Stimulated activated naive CD4-positive, alpha-beta T cell treated with Interleukin-2 at 50 U/mL for 16 hours (primary cell): ENCODE measurements at regions not wholly inside any gene's neighbourhood (a gene's known extent, or its start where the extent isn't known, plus 50 kb on each side); places are given as distances from the start of the nearest gene placed in this dataset.
"Not testable (repeated sequence)": the region's sequence is repeated elsewhere in the genome, so short reads cannot be mapped to it uniquely, and the experiment has no call there.

Source experiments
- DNase-seq: peaks from one replicate; lab custom pipeline; 2025; lab: John Stamatoyannopoulos, UW

- DNase-seq = no peak
Measured at GRCh38 chr15:26125664-26126063, 262.5 kb upstream of the ATP10A start.

DNA sequence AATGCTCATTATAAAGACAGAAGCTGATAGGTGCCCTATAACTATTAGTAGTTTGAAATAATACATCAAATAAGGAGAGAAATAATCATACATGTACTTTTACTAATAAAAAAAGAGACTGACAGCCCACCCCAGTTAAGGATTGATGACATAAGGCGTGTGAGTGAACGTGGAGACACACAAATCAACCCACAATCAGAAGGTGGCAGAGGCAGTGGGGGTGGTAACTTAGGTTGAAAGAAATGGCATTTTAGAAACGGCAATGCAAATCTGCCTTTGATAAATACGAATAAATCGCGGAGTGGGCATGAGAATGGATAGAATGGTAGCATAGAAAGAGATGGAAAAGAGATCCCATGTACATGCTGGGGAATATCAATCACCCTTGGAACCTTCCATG lies 256.2 kb upstream of the ATP10A start:
- no peak for DNase-seq

- no peak for DNase-seq
Measured at GRCh38 chr15:26115229-26115943, 252.3 kb upstream of the ATP10A start.

DNA sequence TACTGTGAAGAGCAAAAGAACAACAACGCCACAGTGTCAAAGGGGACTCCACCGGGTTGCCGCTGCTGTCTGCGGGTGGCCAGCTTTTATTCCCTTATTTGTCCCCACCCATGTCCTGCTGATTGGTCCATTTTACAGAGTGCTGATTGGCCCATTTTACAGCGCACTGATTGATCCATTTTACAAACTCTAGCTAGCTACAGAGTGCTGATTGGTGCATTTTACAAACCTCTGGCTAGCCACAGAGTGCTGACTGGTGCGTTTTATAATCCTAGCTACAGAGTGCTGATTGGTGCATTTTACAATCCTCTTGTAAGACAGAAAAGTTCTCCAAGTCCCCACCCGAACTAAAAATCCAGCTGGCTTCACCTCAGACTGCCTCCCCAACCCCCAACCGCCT lies 251.0 kb upstream of the ATP10A start:
- not testable (repeated sequence) for DNase-seq

GRCh38 chr15:26113296-26113695 lies 250.2 kb upstream of the ATP10A start:
- DNase-seq = no peak

- DNase-seq = no peak
Measured at GRCh38 chr15:26109203-26109602, 246.1 kb upstream of the ATP10A start.

DNA sequence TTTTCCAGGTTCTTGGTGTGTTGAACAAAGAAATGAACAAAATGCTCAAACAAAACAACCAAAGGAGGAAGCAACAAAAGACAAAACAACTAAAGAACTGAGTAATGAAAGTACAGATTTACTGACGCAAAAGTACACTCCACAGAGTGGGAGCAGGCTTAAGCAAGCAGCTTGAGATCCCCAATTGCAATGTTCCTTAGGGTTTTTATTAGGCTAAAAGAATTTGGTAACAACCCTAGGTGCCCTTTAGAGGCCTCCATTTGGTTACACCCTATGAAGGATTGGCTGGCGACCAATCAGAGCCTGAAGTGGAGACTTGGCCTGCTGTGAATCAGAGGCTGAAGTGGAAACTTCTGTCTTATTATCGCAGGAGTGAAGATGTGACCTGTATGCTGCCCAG lies 243.4 kb upstream of the ATP10A start:
- no peak for DNase-seq

GRCh38 chr15:26103002-26103404 lies 239.9 kb upstream of the ATP10A start:
- no peak for DNase-seq

GRCh38 chr15:26102365-26102764 lies 239.2 kb upstream of the ATP10A start:
- no peak for DNase-seq

DNA sequence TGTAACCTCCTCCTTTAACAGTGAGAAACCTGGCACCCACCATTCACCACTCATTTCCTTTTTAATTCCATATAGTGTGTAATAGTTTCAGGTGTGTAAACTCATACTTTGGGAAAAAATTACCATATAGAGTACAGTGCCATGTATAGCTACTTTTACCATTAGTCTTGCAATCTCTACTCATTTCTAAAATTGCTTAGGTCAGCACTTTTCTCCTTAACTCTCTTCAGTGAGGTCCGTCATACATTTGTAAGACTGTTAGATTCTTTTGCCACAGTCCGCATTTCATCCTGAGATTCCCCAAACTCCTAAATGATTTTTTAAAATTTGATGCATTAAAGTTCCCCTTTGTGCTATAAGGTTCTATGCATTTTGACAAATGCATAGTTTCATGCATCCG lies 238.3 kb upstream of the ATP10A start:
- DNase-seq = no peak

GRCh38 chr15:26098801-26099200 lies 235.7 kb upstream of the ATP10A start:
- no peak for DNase-seq

GRCh38 chr15:26097216-26097615 lies 234.1 kb upstream of the ATP10A start:
- DNase-seq = no peak

DNA sequence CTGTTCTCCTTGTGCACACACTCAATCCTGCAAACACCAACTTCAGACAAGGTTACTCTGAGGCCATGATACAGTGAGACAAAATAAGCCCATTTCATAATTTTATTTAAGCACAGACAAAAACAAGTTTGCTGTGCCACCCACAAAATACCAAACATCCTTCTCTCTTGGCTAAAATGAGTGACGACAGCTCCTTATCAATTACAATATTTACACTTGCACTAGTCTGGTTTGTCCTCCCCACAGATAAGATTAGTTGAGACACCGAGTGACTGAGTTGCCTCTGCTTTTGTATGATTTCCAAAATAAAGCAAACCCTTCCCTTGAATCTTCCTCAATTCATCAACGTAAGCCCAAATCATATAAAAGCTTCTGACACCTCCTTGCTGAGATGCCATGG lies 233.5 kb upstream of the ATP10A start:
- DNase-seq = no peak

- DNase-seq = no peak
Measured at GRCh38 chr15:26095710-26096330, 232.7 kb upstream of the ATP10A start.

DNA sequence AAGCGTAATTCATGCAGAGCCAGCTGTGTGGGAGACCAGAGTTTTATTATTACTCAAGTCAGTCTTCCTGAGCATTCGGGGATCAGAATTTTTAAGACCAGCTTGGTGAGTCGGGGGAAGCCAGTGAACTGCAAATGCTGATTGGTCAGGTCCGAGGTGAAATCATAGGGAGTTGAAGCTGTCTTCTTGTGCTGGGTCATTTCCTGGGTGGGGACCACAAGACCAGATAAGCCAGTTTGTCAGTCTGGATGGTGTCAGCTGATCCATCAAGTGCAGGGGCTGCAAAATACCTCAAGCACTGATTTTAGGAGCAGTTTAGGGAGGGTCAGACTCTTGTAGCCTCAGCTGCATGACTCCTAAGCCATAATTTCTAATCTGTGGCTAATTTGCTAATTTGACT lies 228.1 kb upstream of the ATP10A start:
- DNase-seq = no peak

- DNase-seq = no peak
Measured at GRCh38 chr15:26087881-26088280, 224.8 kb upstream of the ATP10A start.

GRCh38 chr15:26087395-26087794 lies 224.3 kb upstream of the ATP10A start:
- DNase-seq = no peak

DNA sequence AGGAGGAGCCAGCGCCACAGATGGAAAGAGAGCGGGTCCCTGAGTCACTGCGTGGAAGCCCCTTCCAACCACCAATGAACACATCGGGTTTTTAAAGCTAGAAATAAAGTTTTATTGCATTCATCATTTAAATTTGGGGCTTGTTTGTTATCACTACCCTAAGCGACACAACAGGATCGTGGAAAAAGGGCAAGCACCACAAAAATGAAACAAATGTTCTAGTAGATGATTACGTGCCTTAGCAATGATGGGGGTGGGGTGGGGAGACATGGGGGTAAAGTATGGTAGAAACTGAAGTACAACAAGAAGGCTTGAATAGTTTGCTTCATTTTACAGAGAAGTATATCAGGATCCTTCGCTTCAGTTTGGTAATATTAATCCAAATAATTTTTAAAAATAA lies 221.6 kb upstream of the ATP10A start:
- no peak for DNase-seq

GRCh38 chr15:26083896-26084295 lies 220.8 kb upstream of the ATP10A start:
- DNase-seq = no peak

DNA sequence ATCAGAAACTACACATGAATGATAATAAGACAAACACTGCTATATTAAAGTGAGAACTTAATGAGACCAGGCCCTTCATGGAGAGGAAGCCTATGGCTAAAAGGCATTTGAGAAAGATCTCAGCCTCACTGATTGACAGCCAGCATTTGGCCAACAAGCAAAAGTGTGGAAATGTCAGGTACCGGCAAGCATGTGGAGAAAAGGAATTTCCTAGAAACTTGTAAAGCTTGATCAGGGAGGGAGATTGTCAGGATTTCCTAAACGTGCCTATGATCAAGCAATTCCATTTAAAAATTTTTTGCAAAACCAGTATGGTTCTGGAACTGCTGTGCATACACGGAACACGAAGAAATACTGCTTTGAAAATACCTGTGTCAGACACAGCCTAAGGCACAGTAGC lies 220.3 kb upstream of the ATP10A start:
- DNase-seq = no peak

DNA sequence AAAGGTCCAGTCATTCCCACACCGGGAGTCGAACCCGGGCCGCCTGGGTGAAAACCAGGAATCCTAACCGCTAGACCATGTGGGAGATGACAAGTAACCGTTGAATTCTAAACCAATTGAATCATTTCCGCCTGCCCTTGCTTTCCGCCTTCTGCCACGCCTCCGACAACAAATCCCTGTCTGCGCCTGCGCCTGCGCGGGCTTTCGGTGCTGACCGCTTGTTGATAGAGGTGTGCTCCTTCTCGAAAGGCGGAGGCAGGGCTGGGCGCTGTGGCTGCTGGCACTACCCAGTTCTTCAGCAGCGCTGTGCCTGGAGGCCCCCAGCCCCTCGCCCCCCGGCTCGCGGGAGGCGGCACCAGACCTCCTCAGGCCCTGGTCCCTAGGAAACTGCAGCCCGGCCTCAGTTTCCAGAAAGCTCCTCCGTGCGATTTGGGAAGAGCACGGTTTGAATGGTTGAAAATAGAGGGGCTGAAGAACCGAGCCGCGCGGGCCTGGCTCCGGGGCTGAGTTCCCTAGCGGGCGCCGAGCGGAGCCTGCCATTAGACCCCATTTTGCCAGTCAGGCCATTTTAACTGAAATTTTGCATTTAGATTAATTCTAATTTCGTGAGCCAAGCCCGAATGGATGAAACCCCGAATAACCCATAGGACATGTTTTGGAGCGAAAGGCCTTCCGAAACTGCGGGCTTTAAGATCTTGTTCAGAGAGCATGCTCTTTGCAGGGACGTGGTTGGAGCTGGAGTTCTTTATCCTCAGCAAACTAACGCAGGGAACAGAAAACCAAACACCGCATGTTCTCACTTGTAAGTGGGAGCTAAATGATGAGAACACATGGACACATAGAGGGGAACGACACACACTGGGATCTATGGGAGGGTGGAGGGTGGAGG lies 219.3 kb upstream of the ATP10A start:
- DNase-seq = peak; percentile 94

GRCh38 chr15:26081758-26082220 lies 218.7 kb upstream of the ATP10A start:
- DNase-seq = no peak

DNA sequence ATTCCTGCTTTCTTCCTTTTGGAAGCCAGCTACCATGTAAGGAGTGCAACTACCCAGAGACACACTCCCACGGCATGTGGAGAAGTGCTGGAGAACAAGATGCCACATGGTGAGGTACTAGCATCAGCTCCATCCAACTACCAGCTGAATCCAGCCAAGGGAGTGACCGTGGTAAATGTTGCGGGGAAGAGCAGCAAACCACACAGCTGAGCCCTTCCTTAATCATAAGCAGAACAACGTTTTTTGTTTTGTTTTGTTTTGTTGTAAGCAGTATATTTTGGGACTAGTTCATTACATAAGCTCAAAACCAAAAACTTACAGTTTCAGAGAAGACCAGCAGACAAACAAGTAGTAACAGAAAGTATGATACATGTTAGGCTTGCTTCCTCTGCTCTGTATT lies 212.6 kb upstream of the ATP10A start:
- no peak for DNase-seq
